Breast epithelium (tissue), 4 donors: ENCODE measurements at regions not wholly inside any gene's neighbourhood (a gene's known extent, or its start where the extent isn't known, plus 50 kb on each side); places are given as distances from the start of the nearest gene placed in this dataset.

Experiments used
- DNase-seq, 2 donors: peaks; one replicate each; pipeline ENCODE4 v3.0.0-alpha.2; 2019; ENCODE audit warnings: low spot score in 2 of 2
- H3K27ac ChIP-seq, 2 donors: fragments of 200-600 bp; sonication (generic) in 1 of 2; one replicate each; pipeline ENCODE4 v1.5.1; 2016 to 2019; ENCODE audit warnings: mild to moderate bottlenecking in 1 of 2
- H3K27me3 ChIP-seq, 2 donors: fragments of 200-600 bp; sonication (generic) in 1 of 2; one replicate each; pipeline versions ENCODE4 v1.5.1 to v1.6.0; 2017 to 2019; ENCODE audit warnings: control low read depth in 1 of 2, mild to moderate bottlenecking in 1 of 2
- H3K36me3 ChIP-seq: fragments of 200-600 bp; one replicate; pipeline ENCODE4 v1.5.1; 2019
- H3K4me1 ChIP-seq, 2 donors: fragments of 200-600 bp; sonication (generic); one replicate each; pipeline ENCODE4 v1.5.1; 2016 to 2019; ENCODE audit warnings: control low read depth in 1 of 2
- H3K4me3 ChIP-seq, 3 donors: fragments of 200-600 bp; sonication (generic); 1 replicate in 2 of 3; 2 replicates in 1 of 3; pipeline ENCODE4 v1.5.1; 2016 to 2019; ENCODE audit warnings: mild to moderate bottlenecking in 3 of 3, moderate library complexity in 2 of 3
- H3K9me3 ChIP-seq, 2 donors: fragments of 200-600 bp; sonication (generic) in 1 of 2; one replicate each; pipeline ENCODE4 v1.5.1; 2016 to 2019; ENCODE audit warnings: control low read depth in 1 of 2
- POLR2A ChIP-seq: fragments of 450-650 bp; IDR thresholded peaks from one replicate; pipeline ENCODE4 v1.6.1; 2016; ENCODE audit warnings: antibody characterized with exemption, mild to moderate bottlenecking, moderate library complexity
- POLR2AphosphoS5 ChIP-seq, 3 donors: sonication (generic); formaldehyde crosslinking; IDR thresholded peaks; one replicate each; pipeline ENCODE4 v1.6.1; 2017; ENCODE audit warnings: antibody characterized with exemption in 3 of 3
- intact Hi-C: fragments of 100-400 bp; cut with DNase I; formaldehyde crosslinking; loops from one replicate; pipeline ENCODE4 v1.15.1; 2023; ENCODE audit warnings: low total_unique reads
- TF ChIP-seq, protein P1 (sequence below), 3 donors: fragments of 450-650 bp; IDR thresholded peaks; one replicate each; pipeline ENCODE4 v1.5.1; 2016 to 2017; ENCODE audit warnings: antibody characterized with exemption in 3 of 3, mild to moderate bottlenecking in 3 of 3, moderate library complexity in 3 of 3

DNA sequence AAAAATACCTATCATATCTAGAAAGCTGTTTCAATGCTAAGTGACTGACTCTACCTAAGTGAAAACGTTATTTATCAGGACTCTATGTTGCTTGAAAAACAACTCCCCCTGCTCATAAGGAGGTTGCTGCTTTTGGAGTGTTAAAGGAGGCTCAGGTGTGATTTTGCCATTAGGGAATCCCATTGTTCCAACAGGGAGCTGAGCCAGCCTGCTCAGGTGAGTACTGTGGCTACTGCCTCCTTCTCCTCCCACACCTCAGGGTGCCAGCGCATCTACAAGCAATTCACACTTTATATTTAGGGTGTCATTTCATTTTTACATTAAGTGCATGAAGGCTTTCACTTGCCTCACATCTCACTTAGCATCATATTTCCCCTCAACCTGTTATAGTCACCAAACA, 84.7 kb downstream of the SEM1 start:
- no peaks in the 10 kb centered on the region for H3K4me1 ChIP-seq
- peaks cover 0 to 7% of the 10 kb centered on the region in 2 donors for H3K9me3 ChIP-seq
- H3K27ac ChIP-seq: no peak overlapping the region
- TF ChIP-seq POLR2AphosphoS5 (IDR thresholded peaks at IDR 0.05): no peak
- TF ChIP-seq POLR2A: no peak
- TF ChIP-seq, protein P1, sequence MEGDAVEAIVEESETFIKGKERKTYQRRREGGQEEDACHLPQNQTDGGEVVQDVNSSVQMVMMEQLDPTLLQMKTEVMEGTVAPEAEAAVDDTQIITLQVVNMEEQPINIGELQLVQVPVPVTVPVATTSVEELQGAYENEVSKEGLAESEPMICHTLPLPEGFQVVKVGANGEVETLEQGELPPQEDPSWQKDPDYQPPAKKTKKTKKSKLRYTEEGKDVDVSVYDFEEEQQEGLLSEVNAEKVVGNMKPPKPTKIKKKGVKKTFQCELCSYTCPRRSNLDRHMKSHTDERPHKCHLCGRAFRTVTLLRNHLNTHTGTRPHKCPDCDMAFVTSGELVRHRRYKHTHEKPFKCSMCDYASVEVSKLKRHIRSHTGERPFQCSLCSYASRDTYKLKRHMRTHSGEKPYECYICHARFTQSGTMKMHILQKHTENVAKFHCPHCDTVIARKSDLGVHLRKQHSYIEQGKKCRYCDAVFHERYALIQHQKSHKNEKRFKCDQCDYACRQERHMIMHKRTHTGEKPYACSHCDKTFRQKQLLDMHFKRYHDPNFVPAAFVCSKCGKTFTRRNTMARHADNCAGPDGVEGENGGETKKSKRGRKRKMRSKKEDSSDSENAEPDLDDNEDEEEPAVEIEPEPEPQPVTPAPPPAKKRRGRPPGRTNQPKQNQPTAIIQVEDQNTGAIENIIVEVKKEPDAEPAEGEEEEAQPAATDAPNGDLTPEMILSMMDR (IDR thresholded peaks at IDR 0.05): no peak
- no peaks in the 10 kb centered on the region for H3K27me3 ChIP-seq
- H3K36me3 ChIP-seq: no peaks in the 10 kb centered on the region
- no peak for DNase-seq
- no peak overlapping the region for H3K4me3 ChIP-seq
- intact Hi-C loops: no loop called here

DNA sequence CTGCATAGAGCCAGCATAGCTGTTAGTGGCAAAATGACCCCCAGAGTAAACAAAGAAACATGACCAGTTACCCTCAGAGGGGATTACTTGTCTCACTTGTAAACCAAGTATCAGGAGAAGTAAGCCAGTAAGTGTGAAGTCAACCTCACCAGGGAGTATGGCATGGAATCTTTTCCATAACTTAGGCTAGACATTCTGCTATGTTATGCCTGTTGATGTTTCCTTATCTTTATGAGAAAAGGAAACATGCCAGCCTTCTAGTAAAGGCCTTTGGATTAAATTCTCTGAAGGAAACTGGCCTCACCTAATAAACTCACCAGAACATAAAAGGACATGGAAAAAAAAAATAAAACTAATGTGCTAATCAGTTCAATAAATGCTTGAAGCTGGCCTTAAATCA, 87.7 kb downstream of the SEM1 start:
- intact Hi-C loops: no loop called here
- Histone ChIP-seq H3K4me3 (no peak overlapping the region), H3K27me3 (no peaks in the 10 kb centered on the region), H3K36me3 (no peaks in the 10 kb centered on the region), H3K9me3 (peaks cover 21 to 23% of the 10 kb centered on the region in 2 donors), H3K27ac (no peak overlapping the region), H3K4me1 (no peaks in the 10 kb centered on the region)
- no peak for TF ChIP-seq POLR2A
- no peak for TF ChIP-seq POLR2AphosphoS5 (IDR thresholded peaks at IDR 0.05)
- TF ChIP-seq, protein P1 (IDR thresholded peaks at IDR 0.05): no peak
- no peak for DNase-seq

DNA sequence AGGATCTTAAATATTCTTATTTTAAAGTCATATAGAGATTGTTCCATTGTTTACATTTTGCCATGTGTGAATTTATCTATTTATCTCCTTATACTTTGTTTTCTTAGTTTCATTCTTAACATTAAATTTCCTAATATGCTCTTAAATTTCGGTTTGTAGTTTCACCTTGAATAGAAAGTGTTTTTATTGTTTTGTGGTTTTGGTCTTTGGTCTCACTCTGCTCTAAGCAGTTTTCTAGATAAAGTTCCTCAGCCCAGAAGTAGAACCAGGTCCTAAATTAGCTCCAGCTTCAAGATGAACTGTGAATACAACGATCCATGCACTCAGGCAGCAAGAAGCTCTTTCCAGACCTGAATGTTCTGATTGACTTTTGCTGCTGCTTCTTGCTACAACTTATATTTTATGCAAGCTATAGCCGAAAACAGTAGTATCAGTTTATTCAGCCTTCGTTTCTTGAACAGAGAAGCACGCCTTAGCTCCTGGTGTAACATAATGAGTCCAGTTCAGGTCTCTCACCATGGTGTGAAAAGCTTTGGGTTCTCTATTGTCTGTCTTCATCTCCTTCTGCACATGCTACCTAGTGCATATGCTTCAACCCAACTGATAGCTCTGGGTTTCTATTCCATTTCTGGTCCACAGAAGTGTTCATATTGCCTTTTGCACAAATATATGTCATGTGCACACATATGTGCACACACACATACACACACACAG, 95.3 kb downstream of the SEM1 start:
- TF ChIP-seq POLR2A (no peak), POLR2AphosphoS5 (IDR thresholded peaks at IDR 0.05) (no peak)
- TF ChIP-seq, protein P1 (IDR thresholded peaks at IDR 0.05): no peak
- Histone ChIP-seq H3K4me1 (no peaks in the 10 kb centered on the region), H3K9me3 (peaks cover 10 to 31% of the 10 kb centered on the region in 2 donors), H3K36me3 (no peaks in the 10 kb centered on the region), H3K4me3 (no peak overlapping the region), H3K27ac (no peak overlapping the region), H3K27me3 (no peaks in the 10 kb centered on the region)
- intact Hi-C loops: no loop called here
- DNase-seq: no peak

DNA sequence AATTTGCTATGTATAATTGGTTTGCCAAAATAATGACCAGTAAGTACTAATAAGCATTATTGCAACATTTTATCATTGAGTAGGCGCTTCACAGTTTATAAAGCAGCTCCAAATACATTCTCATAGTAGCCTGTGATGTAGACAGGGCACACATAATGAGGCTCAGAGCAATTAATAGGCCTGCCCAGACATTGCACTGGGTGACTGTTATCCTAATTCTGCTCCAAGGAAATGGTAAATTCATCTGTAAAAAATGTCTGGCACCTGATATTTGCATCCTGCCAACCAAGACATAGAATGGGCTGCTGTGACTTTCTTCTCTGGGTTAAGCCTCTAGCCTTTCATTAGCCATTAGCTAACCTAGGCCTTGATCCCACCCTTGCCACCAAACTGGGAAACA, 97.6 kb downstream of the SEM1 start:
- Histone ChIP-seq H3K27me3 (no peaks in the 10 kb centered on the region), H3K4me1 (no peaks in the 10 kb centered on the region), H3K36me3 (no peaks in the 10 kb centered on the region), H3K27ac (no peak overlapping the region), H3K4me3 (no peak overlapping the region), H3K9me3 (peaks cover 0 to 14% of the 10 kb centered on the region in 2 donors)
- no peak for DNase-seq
- TF ChIP-seq POLR2AphosphoS5 (IDR thresholded peaks at IDR 0.05) (no peak), POLR2A (no peak)
- TF ChIP-seq, protein P1 (IDR thresholded peaks at IDR 0.05): no peak
- intact Hi-C loops: no loop called here

DNA sequence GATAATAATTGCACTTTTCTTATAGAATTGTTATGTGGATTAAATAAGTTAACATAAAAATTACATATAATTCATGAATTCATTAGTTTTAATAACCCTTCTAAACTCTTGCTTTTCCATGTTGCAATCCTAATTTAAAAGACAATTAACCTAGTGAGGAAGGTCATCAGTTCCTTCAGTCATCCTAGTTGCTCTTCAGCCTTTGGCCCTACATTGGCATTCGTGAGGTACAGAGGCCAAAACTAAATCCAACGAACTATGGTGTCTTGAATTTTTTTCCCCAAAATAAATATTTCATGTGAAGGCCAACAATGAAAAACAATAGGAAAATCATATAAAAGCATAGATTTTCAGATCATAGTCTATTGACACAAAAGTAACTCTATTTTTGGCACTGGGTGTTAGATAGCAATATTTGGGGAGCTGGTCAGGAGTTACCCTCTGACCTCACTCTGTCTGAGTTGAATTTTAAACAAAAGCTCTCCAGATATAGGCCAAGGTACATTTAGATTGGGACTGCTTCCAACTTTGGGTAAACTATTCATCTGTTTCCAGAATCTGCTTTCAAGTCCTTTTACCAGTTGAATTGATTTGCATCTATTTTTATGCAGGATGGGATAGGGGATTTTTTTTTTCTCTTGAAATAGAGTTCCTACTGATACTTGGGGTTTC, 104.5 kb downstream of the SEM1 start:
- intact Hi-C loops: no loop called here
- H3K4me1 ChIP-seq: no peaks in the 10 kb centered on the region
- no peaks in the 10 kb centered on the region for H3K36me3 ChIP-seq
- no peaks in the 10 kb centered on the region for H3K27me3 ChIP-seq
- no peaks in the 10 kb centered on the region for H3K9me3 ChIP-seq
- TF ChIP-seq, protein P1 (IDR thresholded peaks at IDR 0.05): no peak
- TF ChIP-seq POLR2A (no peak), POLR2AphosphoS5 (IDR thresholded peaks at IDR 0.05) (no peak)
- no peak overlapping the region for H3K27ac ChIP-seq
- no peak for DNase-seq
- H3K4me3 ChIP-seq: no peak overlapping the region
